HepG2 (cell line): ENCODE measurements at regions not wholly inside any gene's neighbourhood (a gene's known extent, or its start where the extent isn't known, plus 50 kb on each side); places are given as distances from the start of the nearest gene placed in this dataset.
A peak's percentile ranks its signal among the peaks of the same experiment; 100 is the strongest.

Source experiments
- ATAC-seq: fragments of 200-7000 bp; cut with Tn5 transposase; 3 replicates; pipeline ENCODE4 v1.9.1; 2020; ENCODE audit warnings: mild to moderate bottlenecking, moderate library complexity
- BruUV-seq: library from RNA; stranded (reverse); fragments of 400-500 nt; replicated peaks from 2 replicates; lab custom pipeline; 2021; lab: Mats Ljungman, UMichigan
- CTCF ChIA-PET: fragments of 300-600 bp; formaldehyde crosslinking; extraction: SDS; loops from one replicate; lab custom pipeline; 2021; ENCODE audit warnings: low total read pairs, inconsistent platforms, low intra/inter-chr PET ratio; lab: Yijun Ruan, JAX
- POLR2A ChIA-PET: fragments of 350-600 bp; sonication (Branson Sonifier 250); formaldehyde crosslinking; loops from one replicate; lab custom pipeline; 2020; ENCODE audit warnings: antibody characterized with exemption, inconsistent platforms; lab: Yijun Ruan, JAX
- DNase-seq: peaks from one replicate; pipeline ENCODE4 v3.0.0-alpha.2; 2015; ENCODE audit warnings: low spot score
- FAIRE-seq: peaks from 3 replicates; lab custom pipeline; 2011; peaks lifted over from hg19 to GRCh38; lab: Jason Lieb, UNC
- H2AFZ ChIP-seq: one replicate; pipeline ENCODE4 v1.6.1; 2011; ENCODE audit warnings: low read length, inconsistent platforms
- H3K27ac ChIP-seq: fragments of 300-600 bp; 3 replicates; pipeline ENCODE4 v1.8.0; 2011; ENCODE audit warnings: mixed run types, mild to moderate bottlenecking, mixed read lengths, low read length, inconsistent platforms; ENCODE audit not compliant: insufficient read depth; ENCODE audit errors: extremely low read length
- H3K27me3 ChIP-seq, 2 experiments: fragments of 200-600 bp in 1 of 2; 2 replicates in 1 of 2; 3 replicates in 1 of 2; pipeline versions ENCODE4 v1.6.0 to v1.8.0; 2011; ENCODE audit warnings: low read length in 2 of 2, mild to moderate bottlenecking in 2 of 2, moderate library complexity in 2 of 2, inconsistent platforms in 1 of 2; ENCODE audit not compliant: insufficient read depth in 2 of 2, control insufficient read depth in 1 of 2
- H3K36me3 ChIP-seq, 2 experiments: fragments of 200-600 bp in 1 of 2; replicated peaks in 1 of 2; 2 replicates in 1 of 2; 3 replicates in 1 of 2; pipeline versions ENCODE4 v1.5.1 to v1.8.0; 2011; ENCODE audit warnings: low read length in 2 of 2, inconsistent platforms in 1 of 2; ENCODE audit not compliant: insufficient read depth in 2 of 2, control insufficient read depth in 1 of 2
- H3K4me1 ChIP-seq: 2 replicates; pipeline ENCODE4 v1.5.1; 2012; ENCODE audit warnings: low read length, inconsistent platforms; ENCODE audit not compliant: insufficient read depth
- H3K4me2 ChIP-seq: 2 replicates; pipeline ENCODE4 v1.6.0; 2011; ENCODE audit warnings: low read depth, low read length, inconsistent platforms
- H3K4me3 ChIP-seq, 3 experiments: fragments of 200-600 bp in 1 of 3; sonication (generic), shearing (Covaris generic) in 1 of 3; replicated peaks in 1 of 3; 2 replicates each; pipeline ENCODE4 v1.5.1; 2011 to 2016; ENCODE audit warnings: low read length in 3 of 3, inconsistent platforms in 2 of 3, low read depth in 2 of 3, mild to moderate bottlenecking in 2 of 3, control low read depth in 1 of 3, mixed read lengths in 1 of 3; ENCODE audit not compliant: insufficient read depth in 1 of 3
- H3K79me2 ChIP-seq: one replicate; pipeline ENCODE4 v1.6.1; 2011; ENCODE audit warnings: low read length, inconsistent platforms; ENCODE audit not compliant: insufficient read depth
- H3K9ac ChIP-seq: 2 replicates; pipeline ENCODE4 v1.6.0; 2011; ENCODE audit warnings: mild to moderate bottlenecking, low read depth, low read length, inconsistent platforms; ENCODE audit not compliant: insufficient read depth
- H3K9me3 ChIP-seq: 2 replicates; pipeline ENCODE4 v1.5.1; 2012; ENCODE audit warnings: mild to moderate bottlenecking, low read length
- H4K20me1 ChIP-seq: 2 replicates; pipeline ENCODE4 v1.6.0; 2011; ENCODE audit warnings: inconsistent platforms, mild to moderate bottlenecking, low read length, moderate library complexity; ENCODE audit not compliant: insufficient read depth
- HNRNPLL ChIP-seq: fragments of 200-400 bp; formaldehyde crosslinking; IDR thresholded peaks from 2 replicates; pipeline ENCODE4 v1.6.1; 2017; ENCODE audit warnings: mild to moderate bottlenecking, low read depth, low read length; ENCODE audit not compliant: poor library complexity, severe bottlenecking
- MIER2 ChIP-seq: IDR thresholded peaks from 2 replicates; pipeline ENCODE4 v1.6.1; 2016; ENCODE audit warnings: missing biosample characterization, missing genetic modification reagents
- RFX1 ChIP-seq: fragments of 450-650 bp; IDR thresholded peaks from 2 replicates; pipeline ENCODE4 v1.6.1; 2017
- SOX5 ChIP-seq: IDR thresholded peaks from 2 replicates; pipeline ENCODE4 v1.6.1; 2016; ENCODE audit warnings: borderline replicate concordance
- ZNF30 ChIP-seq: sonication (generic); formaldehyde crosslinking; IDR thresholded peaks from 2 replicates; pipeline ENCODE4 v1.5.0; 2020; ENCODE audit warnings: mild to moderate bottlenecking, missing genetic modification reagents
- ZNF333 ChIP-seq: sonication (generic); formaldehyde crosslinking; IDR thresholded peaks from 2 replicates; pipeline ENCODE4 v1.4.0; 2020; ENCODE audit warnings: mild to moderate bottlenecking, missing genetic modification reagents, borderline replicate concordance
- ZNF790 ChIP-seq: sonication (generic); formaldehyde crosslinking; IDR thresholded peaks from 2 replicates; pipeline ENCODE4 v1.8.0; 2022; ENCODE audit warnings: missing genetic modification reagents, mild to moderate bottlenecking, borderline replicate concordance
- WGBS: methylation state at CpG from one replicate; pipeline ENCODE4 v1.1.6; 2017; ENCODE audit warnings: low lambda C conversion rate; 5-methylcytosine and 5-hydroxymethylcytosine counted together
- in situ Hi-C: cut with HindIII; loops from 2 replicates; pipeline ENCODE4 v1.10.0; 2017; ENCODE audit warnings: low pct_unique_long_range_greater_than_20kb; ENCODE audit not compliant: extremely low pct_ligation_motif_present
- intact Hi-C: fragments of 100-400 bp; cut with micrococcal nuclease; formaldehyde crosslinking; loops from one replicate; pipeline ENCODE4 v1.10.0; 2022; ENCODE audit not compliant: unreplicated experiment
- TF ChIP-seq, protein P1 (sequence below): IDR thresholded peaks from 2 replicates; pipeline ENCODE4 v1.6.1; 2012; ENCODE audit warnings: inconsistent platforms

DNA sequence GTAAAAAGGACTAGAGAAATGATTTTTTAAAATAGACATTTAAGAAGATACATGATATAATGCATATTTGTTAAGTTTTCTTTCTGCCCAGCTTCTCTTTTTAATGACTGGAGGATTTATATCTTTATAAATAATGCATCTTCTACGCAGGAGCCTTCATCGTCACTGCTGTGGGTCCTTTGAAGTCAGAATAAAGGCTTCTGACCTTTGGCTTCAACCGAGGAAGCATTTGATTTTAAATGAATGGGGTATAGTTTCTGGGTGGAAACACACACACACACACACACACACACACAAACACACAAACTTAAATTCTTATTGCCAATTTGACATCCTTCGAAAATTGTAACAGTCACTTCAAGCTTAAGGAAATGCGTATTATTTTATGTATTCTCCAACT is 690.9 kb downstream of the BRINP3 start:
- BruUV-seq, result no TSS peak
- no peaks in the 10 kb centered on the region for H4K20me1 ChIP-seq
- H3K9me3 ChIP-seq, result no peaks in the 10 kb centered on the region
- ChIA-PET CTCF (no interaction called here), POLR2A (no interaction called here)
- no peak for FAIRE-seq
- in situ Hi-C loops (no loop called here), intact Hi-C loops (no loop called here)
- DNase-seq, result no peak
- no peak overlapping the region for H3K27ac ChIP-seq
- H3K79me2 ChIP-seq, result no peaks in the 10 kb centered on the region
- no peak overlapping the region for H3K4me2 ChIP-seq
- TF ChIP-seq SOX5 (no peak), ZNF30 (CRISPR knock-in tag) (no peak)
- TF ChIP-seq, protein P1, sequence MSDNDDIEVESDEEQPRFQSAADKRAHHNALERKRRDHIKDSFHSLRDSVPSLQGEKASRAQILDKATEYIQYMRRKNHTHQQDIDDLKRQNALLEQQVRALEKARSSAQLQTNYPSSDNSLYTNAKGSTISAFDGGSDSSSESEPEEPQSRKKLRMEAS, result no peak
- H2AFZ ChIP-seq, result no peak overlapping the region
- no peak for ATAC-seq
- 21% methylated on average over 5 of the region's 5 CpGs for WGBS
- no peaks in the 10 kb centered on the region for H3K4me1 ChIP-seq
- H3K36me3 ChIP-seq, result no peaks in the 10 kb centered on the region
- H3K27me3 ChIP-seq, result no peaks in the 10 kb centered on the region
- no peak overlapping the region for H3K4me3 ChIP-seq
- H3K9ac ChIP-seq, result no peak overlapping the region

GRCh38 chr1:189787201-189787600 is 690.5 kb downstream of the BRINP3 start:
- Histone ChIP-seq H3K27me3 (no peaks in the 10 kb centered on the region), H3K4me3 (no peak overlapping the region), H3K36me3 (no peaks in the 10 kb centered on the region), H3K27ac (no peak overlapping the region), H3K4me2 (no peak overlapping the region), H3K9me3 (no peaks in the 10 kb centered on the region), H3K79me2 (no peaks in the 10 kb centered on the region), H2AFZ (no peak overlapping the region), H4K20me1 (no peaks in the 10 kb centered on the region), H3K9ac (no peak overlapping the region), H3K4me1 (no peaks in the 10 kb centered on the region)
- BruUV-seq, result no TSS peak
- peak; percentile 3 for DNase-seq
- intact Hi-C loops (no loop called here), in situ Hi-C loops (no loop called here)
- TF ChIP-seq HNRNPLL (peak; percentile 76), ZNF333 (CRISPR knock-in tag) (no peak), ZNF790 (no peak), MIER2 (CRISPR knock-in tag) (no peak), RFX1 (peak; percentile 7; the same call in 1 of the 2 replicates)
- ATAC-seq, result no peak
- CTCF ChIA-PET, result no interaction called here
- WGBS, result 23% methylated on average over 9 of the region's 9 CpGs
- POLR2A ChIA-PET, result no interaction called here
- no peak for FAIRE-seq
